ENCODE measurements at regions not wholly inside any gene's neighbourhood (a gene's known extent, or its start where the extent isn't known, plus 50 kb on each side); places are given as distances from the start of the nearest gene placed in this dataset.

DNA sequence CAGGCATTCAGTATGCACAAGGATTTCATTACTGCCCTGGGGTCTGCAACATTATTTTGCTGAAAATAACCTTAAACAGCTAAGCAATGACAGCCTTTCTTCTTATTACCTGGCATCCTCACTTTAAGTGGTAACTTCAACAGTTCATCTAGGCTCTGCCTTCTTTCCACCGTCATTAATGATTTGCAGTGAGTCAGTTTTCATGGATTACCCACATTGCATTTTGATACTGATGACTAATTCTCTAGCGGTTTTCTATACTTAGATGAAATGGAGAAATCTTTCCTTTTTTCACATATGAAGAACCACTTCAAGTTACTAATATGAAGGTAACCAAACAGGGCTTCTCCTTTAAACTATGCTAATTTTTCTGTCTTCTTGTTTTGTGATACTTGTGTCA, 226.9 kb upstream of the TMPRSS15 start:
- Histone ChIP-seq H3K4me2 (ENCODE audit: insufficient read depth, low read length) (no peak overlapping the region), H3K9me3 (replicated peaks; ENCODE audit: control insufficient read depth, insufficient read depth, low read depth, low read length) (no peaks in the 10 kb centered on the region), H3K9ac (ENCODE audit: insufficient read depth in 1 of 2, low read depth in 2 of 2, low read length in 2 of 2) (no peak overlapping the region), H3K36me3 (ENCODE audit: control insufficient read depth, insufficient read depth, low read length) (no peaks in the 10 kb centered on the region), H3K79me2 (ENCODE audit: control insufficient read depth, insufficient read depth, low read length) (no peaks in the 10 kb centered on the region), H3K4me1 (replicated peaks in 1 of 2; ENCODE audit: control insufficient read depth in 2 of 2, insufficient read depth in 2 of 2, low read length in 2 of 2) (no peaks in the 10 kb centered on the region), H3K27ac (ENCODE audit: extremely low read depth, low read depth, low read length) (no peak overlapping the region), H3K4me3 (no peak overlapping the region), H3K27me3 (ENCODE audit: control insufficient read depth in 2 of 2, insufficient read depth in 2 of 2, low read length in 2 of 2) (no peaks in the 10 kb centered on the region), H3K9me1 (ENCODE audit: control insufficient read depth, insufficient read depth, low read length) (no peaks in the 10 kb centered on the region), H2AFZ (ENCODE audit: low read depth, low read length) (no peak overlapping the region), H4K20me1 (replicated peaks; ENCODE audit: control insufficient read depth, insufficient read depth, low read length) (no peaks in the 10 kb centered on the region)
- ATAC-seq (no peak), DNase-seq (ENCODE audit: extremely low read depth in 1 of 4, low spot score in 3 of 4) (no peak), FAIRE-seq (no peak)
- ChIA-PET CTCF (ENCODE audit: low intra/inter-chr PET ratio) (no interaction called here), POLR2A (no interaction called here)
- in situ Hi-C loops (cut with MboI): no loop called here
- intact Hi-C loops (cut with micrococcal nuclease): no loop called here
- 18% methylated on average over 2 of the region's 2 CpGs for WGBS (ENCODE audit: insufficient coverage, low coverage, missing lambda C conversion rate)
- TF ChIP-seq CCAR2 (IDR thresholded peaks at IDR 0.05; ENCODE audit: low read depth, low read length): no peak
- no peak for TF ChIP-seq PURB (CRISPR knock-in tag; IDR thresholded peaks at IDR 0.05; ENCODE audit: low read depth)
- no TSS peak for BruUV-seq (replicated peaks)

DNA sequence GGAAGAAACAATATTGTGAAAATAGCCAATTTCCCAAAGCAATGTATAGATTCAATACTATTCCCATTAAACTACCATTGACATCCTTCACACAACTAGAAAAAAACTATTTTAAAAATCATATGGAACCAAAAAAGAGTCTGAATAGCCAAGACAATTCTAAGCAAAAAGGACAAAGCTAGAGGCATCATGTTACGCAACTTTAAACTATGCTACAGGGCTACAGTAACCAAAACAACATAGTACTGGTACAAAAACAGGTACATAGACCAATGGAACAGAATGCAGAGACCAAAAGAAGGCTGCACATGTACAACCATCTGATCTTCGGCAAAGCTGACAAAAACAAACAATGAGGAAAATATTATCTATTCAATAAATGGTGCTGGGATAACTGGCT, 233.3 kb upstream of the TMPRSS15 start:
- CTCF ChIA-PET (ENCODE audit: low intra/inter-chr PET ratio): no interaction called here
- H3K27ac ChIP-seq (ENCODE audit: extremely low read depth, low read depth, low read length): no peak overlapping the region
- BruUV-seq (replicated peaks): no TSS peak
- H3K4me1 ChIP-seq (replicated peaks in 1 of 2; ENCODE audit: control insufficient read depth in 2 of 2, insufficient read depth in 2 of 2, low read length in 2 of 2): no peaks in the 10 kb centered on the region
- POLR2A ChIA-PET: interaction anchor here (0.6 kb wide), 1 partner anchor 79 kb away, joined by 3 read pairs; no protein-coding TSS in a partner anchor
- H3K36me3 ChIP-seq (ENCODE audit: control insufficient read depth, insufficient read depth, low read length): no peaks in the 10 kb centered on the region
- ATAC-seq: no peak
- no peaks in the 10 kb centered on the region for H4K20me1 ChIP-seq (replicated peaks; ENCODE audit: control insufficient read depth, insufficient read depth, low read length)
- H3K9me3 ChIP-seq (replicated peaks; ENCODE audit: control insufficient read depth, insufficient read depth, low read depth, low read length): no peaks in the 10 kb centered on the region
- FAIRE-seq: no peak
- WGBS (ENCODE audit: insufficient coverage, low coverage, missing lambda C conversion rate): 40% methylated on average over 2 of the region's 2 CpGs
- TF ChIP-seq CEBPG (CRISPR knock-in tag; IDR thresholded peaks at IDR 0.05): no peak
- TF ChIP-seq CEBPG (tag; conservative IDR thresholded peaks at IDR 0.05 in 1 of 2, IDR thresholded peaks at IDR 0.05 in 1 of 2): peak in 1 of 2 experiments; percentile 47; a peak in 1 of 4 replicates
- no peak for TF ChIP-seq NR2C1 (IDR thresholded peaks at IDR 0.05)
- no peak for TF ChIP-seq NR2C1 (tag; IDR thresholded peaks at IDR 0.05)
- TF ChIP-seq CEBPB (tag; IDR thresholded peaks at IDR 0.05): peak; percentile 57
- intact Hi-C loops (cut with micrococcal nuclease) (no loop called here), in situ Hi-C loops (cut with MboI) (no loop called here)
- H3K27me3 ChIP-seq (ENCODE audit: control insufficient read depth in 2 of 2, insufficient read depth in 2 of 2, low read length in 2 of 2): no peaks in the 10 kb centered on the region
- H3K4me2 ChIP-seq (ENCODE audit: insufficient read depth, low read length): no peak overlapping the region
- no peak overlapping the region for H3K4me3 ChIP-seq
- H3K79me2 ChIP-seq (ENCODE audit: control insufficient read depth, insufficient read depth, low read length): no peaks in the 10 kb centered on the region
- H2AFZ ChIP-seq (ENCODE audit: low read depth, low read length): no peak overlapping the region
- no peaks in the 10 kb centered on the region for H3K9me1 ChIP-seq (ENCODE audit: control insufficient read depth, insufficient read depth, low read length)
- H3K9ac ChIP-seq (ENCODE audit: insufficient read depth in 1 of 2, low read depth in 2 of 2, low read length in 2 of 2): no peak overlapping the region
- DNase-seq (ENCODE audit: extremely low read depth in 1 of 4, low spot score in 3 of 4): no peak

Data from K562 (cell line).